Fibroblast of lung (primary cell): ENCODE measurements at regions not wholly inside any gene's neighbourhood (a gene's known extent, or its start where the extent isn't known, plus 50 kb on each side); places are given as distances from the start of the nearest gene placed in this dataset.

ENCODE experiments used
- DNase-seq, 2 donors: peaks; one replicate each; pipeline versions ENCODE4 v3.0.0 to v3.0.0-alpha.2; 2010; ENCODE audit warnings: low read depth in 2 of 2
- H2AFZ ChIP-seq: 2 replicates; pipeline ENCODE4 v1.5.1; 2012; ENCODE audit warnings: low read length, control low read depth, inconsistent platforms
- H3K27ac ChIP-seq: 2 replicates; pipeline ENCODE4 v1.5.1; 2011; ENCODE audit warnings: low read length, control low read depth; ENCODE audit not compliant: insufficient read depth
- H3K27me3 ChIP-seq: 2 replicates; pipeline ENCODE4 v1.5.1; 2011; ENCODE audit warnings: mild to moderate bottlenecking, low read length; ENCODE audit not compliant: control insufficient read depth, insufficient read depth
- H3K36me3 ChIP-seq: 2 replicates; pipeline ENCODE4 v1.5.1; 2011; ENCODE audit warnings: low read length; ENCODE audit not compliant: control insufficient read depth, insufficient read depth
- H3K4me1 ChIP-seq: 2 replicates; pipeline ENCODE4 v1.5.1; 2011; ENCODE audit warnings: low read length; ENCODE audit not compliant: control insufficient read depth, insufficient read depth; ENCODE audit errors: extremely low read depth
- H3K4me2 ChIP-seq: 2 replicates; pipeline ENCODE4 v1.5.1; 2011; ENCODE audit warnings: low read length, control low read depth; ENCODE audit not compliant: insufficient read depth; ENCODE audit errors: extremely low read depth
- H3K4me3 ChIP-seq, 4 experiments: fragments of 200-600 bp in 1 of 4; sonication (generic) in 1 of 4; replicated peaks in 1 of 4; 2 replicates each; pipeline ENCODE4 v1.5.1; 2011 to 2016; ENCODE audit warnings: low read length in 4 of 4, low read depth in 3 of 4, mild to moderate bottlenecking in 3 of 4, control low read depth in 2 of 4, inconsistent platforms in 1 of 4, mixed read lengths in 1 of 4; ENCODE audit not compliant: insufficient read depth in 1 of 4; ENCODE audit errors: control extremely low read depth in 1 of 4
- H3K79me2 ChIP-seq: 2 replicates; pipeline ENCODE4 v1.5.1; 2012; ENCODE audit warnings: mild to moderate bottlenecking, low read length, inconsistent platforms; ENCODE audit not compliant: control insufficient read depth, insufficient read depth
- H3K9ac ChIP-seq: 2 replicates; pipeline ENCODE4 v1.5.1; 2011; ENCODE audit warnings: mild to moderate bottlenecking, low read length, control low read depth; ENCODE audit not compliant: insufficient read depth
- H3K9me3 ChIP-seq: 2 replicates; pipeline ENCODE4 v1.5.1; 2012; ENCODE audit warnings: low read depth, low read length; ENCODE audit not compliant: control insufficient read depth, insufficient read depth
- H4K20me1 ChIP-seq: 2 replicates; pipeline ENCODE4 v1.5.1; 2011; ENCODE audit warnings: low read length; ENCODE audit not compliant: control insufficient read depth, insufficient read depth; ENCODE audit errors: extremely low read depth
- EZH2 ChIP-seq: IDR thresholded peaks from 2 replicates; pipeline ENCODE4 v1.5.1; 2012; ENCODE audit warnings: low read length, control low read depth, mild to moderate bottlenecking; ENCODE audit errors: missing control alignments
- TF ChIP-seq, protein P1 (sequence below), 2 donors: IDR thresholded peaks in 1 of 2; conservative IDR thresholded peaks in 1 of 2; 1 replicate in 1 of 2; 2 replicates in 1 of 2; pipeline ENCODE4 v1.5.1; 2011 to 2012; ENCODE audit warnings: low read length in 2 of 2, control low read depth in 1 of 2, inconsistent platforms in 1 of 2, low read depth in 1 of 2, mild to moderate bottlenecking in 1 of 2

DNA sequence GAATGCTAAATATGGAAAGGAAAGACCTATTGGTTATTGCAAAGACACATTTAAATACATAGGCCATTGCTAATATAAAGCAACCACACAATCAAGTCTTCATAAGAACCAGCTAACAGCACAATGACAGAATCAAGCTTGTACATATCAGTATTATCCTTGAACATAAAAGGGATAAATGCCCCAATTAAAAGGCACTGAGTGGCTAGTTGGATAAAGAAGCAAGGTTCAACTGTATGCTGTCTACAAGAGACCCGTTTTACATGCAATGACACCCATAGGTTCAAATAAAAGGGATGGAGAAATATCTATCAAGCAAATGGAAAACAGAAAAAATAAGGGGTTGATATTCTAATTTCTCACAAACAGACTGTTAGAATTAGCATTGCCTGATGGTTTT, 706.1 kb downstream of the EPHA3 start:
- H3K27ac ChIP-seq: no peak overlapping the region
- no peak overlapping the region for H2AFZ ChIP-seq
- no peaks in the 10 kb centered on the region for H3K27me3 ChIP-seq
- no peaks in the 10 kb centered on the region for H3K4me1 ChIP-seq
- H3K9me3 ChIP-seq: no peaks in the 10 kb centered on the region
- no peak overlapping the region for H3K4me3 ChIP-seq
- H4K20me1 ChIP-seq: no peaks in the 10 kb centered on the region
- DNase-seq: no peak
- H3K36me3 ChIP-seq: no peaks in the 10 kb centered on the region
- TF ChIP-seq EZH2: no peak
- TF ChIP-seq, protein P1, sequence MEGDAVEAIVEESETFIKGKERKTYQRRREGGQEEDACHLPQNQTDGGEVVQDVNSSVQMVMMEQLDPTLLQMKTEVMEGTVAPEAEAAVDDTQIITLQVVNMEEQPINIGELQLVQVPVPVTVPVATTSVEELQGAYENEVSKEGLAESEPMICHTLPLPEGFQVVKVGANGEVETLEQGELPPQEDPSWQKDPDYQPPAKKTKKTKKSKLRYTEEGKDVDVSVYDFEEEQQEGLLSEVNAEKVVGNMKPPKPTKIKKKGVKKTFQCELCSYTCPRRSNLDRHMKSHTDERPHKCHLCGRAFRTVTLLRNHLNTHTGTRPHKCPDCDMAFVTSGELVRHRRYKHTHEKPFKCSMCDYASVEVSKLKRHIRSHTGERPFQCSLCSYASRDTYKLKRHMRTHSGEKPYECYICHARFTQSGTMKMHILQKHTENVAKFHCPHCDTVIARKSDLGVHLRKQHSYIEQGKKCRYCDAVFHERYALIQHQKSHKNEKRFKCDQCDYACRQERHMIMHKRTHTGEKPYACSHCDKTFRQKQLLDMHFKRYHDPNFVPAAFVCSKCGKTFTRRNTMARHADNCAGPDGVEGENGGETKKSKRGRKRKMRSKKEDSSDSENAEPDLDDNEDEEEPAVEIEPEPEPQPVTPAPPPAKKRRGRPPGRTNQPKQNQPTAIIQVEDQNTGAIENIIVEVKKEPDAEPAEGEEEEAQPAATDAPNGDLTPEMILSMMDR (conservative IDR thresholded peaks at IDR 0.05 in 1 of 2, IDR thresholded peaks at IDR 0.05 in 1 of 2; ENCODE audit: low read depth in 1 of 2, low read length in 2 of 2): no peak
- no peak overlapping the region for H3K4me2 ChIP-seq
- H3K9ac ChIP-seq: no peak overlapping the region
- H3K79me2 ChIP-seq: no peaks in the 10 kb centered on the region

DNA sequence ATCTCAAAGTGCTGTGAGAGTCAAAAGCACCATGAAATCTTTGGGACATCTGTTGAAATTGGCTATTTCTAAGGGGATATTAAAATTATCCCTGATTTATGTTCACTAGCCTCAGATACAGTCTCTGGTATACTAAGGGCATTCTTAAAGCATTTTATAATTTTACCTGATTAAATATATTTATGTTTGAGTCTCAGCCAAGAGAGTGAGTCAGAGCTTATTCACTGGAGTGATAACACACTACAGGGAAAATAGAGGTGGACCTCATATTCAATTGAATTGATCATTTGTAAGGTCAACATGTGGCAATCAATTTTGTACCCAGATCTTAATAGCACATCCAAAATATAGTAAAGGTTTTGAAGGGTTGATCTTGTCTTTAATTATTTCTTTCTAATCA, 733.6 kb downstream of the EPHA3 start:
- Histone ChIP-seq H3K4me3 (no peak overlapping the region), H3K79me2 (no peaks in the 10 kb centered on the region), H3K4me2 (no peak overlapping the region), H3K9me3 (no peaks in the 10 kb centered on the region), H3K27me3 (no peaks in the 10 kb centered on the region), H4K20me1 (no peaks in the 10 kb centered on the region), H3K4me1 (no peaks in the 10 kb centered on the region), H3K36me3 (no peaks in the 10 kb centered on the region), H2AFZ (no peak overlapping the region), H3K27ac (no peak overlapping the region), H3K9ac (no peak overlapping the region)
- DNase-seq: no peak
- TF ChIP-seq, protein P1 (conservative IDR thresholded peaks at IDR 0.05 in 1 of 2, IDR thresholded peaks at IDR 0.05 in 1 of 2; ENCODE audit: low read depth in 1 of 2, low read length in 2 of 2): no peak
- TF ChIP-seq EZH2: no peak

DNA sequence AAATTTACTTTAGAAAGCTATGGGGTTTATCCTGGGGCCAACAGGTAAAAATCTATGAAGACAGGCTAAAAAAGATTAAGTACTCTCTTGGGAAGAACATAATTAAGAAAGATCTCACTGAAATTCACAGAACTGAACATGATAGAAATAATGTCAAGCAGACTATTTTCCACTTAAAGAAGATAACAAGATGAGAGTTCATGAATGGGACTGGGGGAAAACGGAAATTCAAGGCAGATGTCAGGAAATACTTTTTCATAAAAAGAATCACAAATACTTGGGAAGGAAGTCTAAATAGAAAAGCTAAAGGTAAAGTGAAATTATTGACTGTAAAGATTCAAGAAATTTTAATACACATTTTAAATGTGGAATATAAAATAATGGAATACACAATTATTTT, 737.6 kb downstream of the EPHA3 start:
- Histone ChIP-seq H4K20me1 (no peaks in the 10 kb centered on the region), H3K27me3 (no peaks in the 10 kb centered on the region), H3K4me2 (no peak overlapping the region), H3K79me2 (no peaks in the 10 kb centered on the region), H3K9ac (no peak overlapping the region), H3K9me3 (no peaks in the 10 kb centered on the region), H3K4me3 (no peak overlapping the region), H3K4me1 (no peaks in the 10 kb centered on the region), H2AFZ (no peak overlapping the region), H3K36me3 (no peaks in the 10 kb centered on the region), H3K27ac (no peak overlapping the region)
- no peak for TF ChIP-seq EZH2
- TF ChIP-seq, protein P1 (conservative IDR thresholded peaks at IDR 0.05 in 1 of 2, IDR thresholded peaks at IDR 0.05 in 1 of 2; ENCODE audit: low read depth in 1 of 2, low read length in 2 of 2): no peak
- DNase-seq: no peak
